Activated B cell treated with CpG ODN at 0.5 μM for 24 hours (primary cell): ENCODE measurements at regions not wholly inside any gene's neighbourhood (a gene's known extent, or its start where the extent isn't known, plus 50 kb on each side); places are given as distances from the start of the nearest gene placed in this dataset.

Experiments used
- ATAC-seq: fragments of 200-7000 bp; cut with Tn5 transposase; one replicate; pipeline ENCODE4 v1.10.0; 2021; ENCODE audit warnings: low read depth, mild to moderate bottlenecking, moderate library complexity
- CTCF ChIA-PET: fragments of 350-600 bp; sonication (Branson Sonifier 250); formaldehyde crosslinking; loops from one replicate; lab custom pipeline; 2021; ENCODE audit warnings: antibody characterized with exemption; lab: Charles Lee
- POLR2A ChIA-PET: fragments of 350-600 bp; sonication (Branson Sonifier 250); formaldehyde crosslinking; loops from one replicate; lab custom pipeline; 2021; ENCODE audit warnings: antibody characterized with exemption; lab: Charles Lee
- DNase-seq: peaks from one replicate; pipeline ENCODE4 v3.0.0; 2022
- H3K27ac Mint-ChIP-seq: one replicate; pipeline ENCODE4 v1.8.0; 2020; ENCODE audit warnings: mixed read lengths
- H3K27me3 Mint-ChIP-seq: one replicate; pipeline ENCODE4 v1.8.0; 2021; ENCODE audit warnings: mixed read lengths
- H3K36me3 Mint-ChIP-seq: one replicate; pipeline ENCODE4 v1.8.0; 2021; ENCODE audit warnings: low read depth, mixed read lengths
- H3K4me1 Mint-ChIP-seq: one replicate; pipeline ENCODE4 v1.8.0; 2021; ENCODE audit warnings: mixed read lengths
- H3K4me3 Mint-ChIP-seq: one replicate; pipeline ENCODE4 v1.8.0; 2020; ENCODE audit warnings: mild to moderate bottlenecking, mixed read lengths
- H3K9me3 Mint-ChIP-seq: one replicate; pipeline ENCODE4 v1.8.0; 2020; ENCODE audit warnings: mixed read lengths
- intact Hi-C: fragments of 100-400 bp; cut with micrococcal nuclease; formaldehyde crosslinking; loops from one replicate; pipeline ENCODE4 v1.15.1; 2024
- TF ChIP-seq, protein P1 (sequence below): fragments of 200-600 bp; IDR thresholded peaks from one replicate; pipeline ENCODE4 v1.8.0; 2022; ENCODE audit warnings: antibody characterized with exemption, mild to moderate bottlenecking

DNA sequence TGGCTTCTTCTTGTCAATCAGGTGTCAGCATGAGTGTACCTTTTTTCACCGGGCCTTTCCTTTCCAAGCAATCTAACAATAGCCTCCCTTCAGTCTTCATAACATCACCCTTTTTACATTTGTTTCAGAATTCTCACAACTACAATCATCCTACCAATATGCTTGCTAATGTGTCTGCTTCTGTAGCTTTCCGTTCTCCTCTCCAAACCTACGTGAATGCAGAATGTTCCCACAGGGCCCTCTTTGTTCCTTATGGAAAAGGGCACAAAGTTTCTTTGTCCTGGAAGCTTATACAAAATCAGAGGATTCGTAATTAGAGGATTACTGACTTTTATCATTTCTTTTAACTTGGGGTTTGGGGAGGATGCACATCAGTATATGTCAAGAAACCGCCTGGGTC is 461.8 kb downstream of the CENPC start:
- Mint-ChIP-seq H3K36me3 (no peaks in the 10 kb centered on the region), H3K4me1 (no peaks in the 10 kb centered on the region), H3K27me3 (no peaks in the 10 kb centered on the region), H3K4me3 (no peak overlapping the region), H3K9me3 (no peaks in the 10 kb centered on the region), H3K27ac (no peak overlapping the region)
- intact Hi-C loops, result no loop called here
- ChIA-PET POLR2A (no interaction called here), CTCF (no interaction called here)
- ATAC-seq (no peak), DNase-seq (no peak)
- TF ChIP-seq, protein P1, sequence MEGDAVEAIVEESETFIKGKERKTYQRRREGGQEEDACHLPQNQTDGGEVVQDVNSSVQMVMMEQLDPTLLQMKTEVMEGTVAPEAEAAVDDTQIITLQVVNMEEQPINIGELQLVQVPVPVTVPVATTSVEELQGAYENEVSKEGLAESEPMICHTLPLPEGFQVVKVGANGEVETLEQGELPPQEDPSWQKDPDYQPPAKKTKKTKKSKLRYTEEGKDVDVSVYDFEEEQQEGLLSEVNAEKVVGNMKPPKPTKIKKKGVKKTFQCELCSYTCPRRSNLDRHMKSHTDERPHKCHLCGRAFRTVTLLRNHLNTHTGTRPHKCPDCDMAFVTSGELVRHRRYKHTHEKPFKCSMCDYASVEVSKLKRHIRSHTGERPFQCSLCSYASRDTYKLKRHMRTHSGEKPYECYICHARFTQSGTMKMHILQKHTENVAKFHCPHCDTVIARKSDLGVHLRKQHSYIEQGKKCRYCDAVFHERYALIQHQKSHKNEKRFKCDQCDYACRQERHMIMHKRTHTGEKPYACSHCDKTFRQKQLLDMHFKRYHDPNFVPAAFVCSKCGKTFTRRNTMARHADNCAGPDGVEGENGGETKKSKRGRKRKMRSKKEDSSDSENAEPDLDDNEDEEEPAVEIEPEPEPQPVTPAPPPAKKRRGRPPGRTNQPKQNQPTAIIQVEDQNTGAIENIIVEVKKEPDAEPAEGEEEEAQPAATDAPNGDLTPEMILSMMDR, result no peak

DNA sequence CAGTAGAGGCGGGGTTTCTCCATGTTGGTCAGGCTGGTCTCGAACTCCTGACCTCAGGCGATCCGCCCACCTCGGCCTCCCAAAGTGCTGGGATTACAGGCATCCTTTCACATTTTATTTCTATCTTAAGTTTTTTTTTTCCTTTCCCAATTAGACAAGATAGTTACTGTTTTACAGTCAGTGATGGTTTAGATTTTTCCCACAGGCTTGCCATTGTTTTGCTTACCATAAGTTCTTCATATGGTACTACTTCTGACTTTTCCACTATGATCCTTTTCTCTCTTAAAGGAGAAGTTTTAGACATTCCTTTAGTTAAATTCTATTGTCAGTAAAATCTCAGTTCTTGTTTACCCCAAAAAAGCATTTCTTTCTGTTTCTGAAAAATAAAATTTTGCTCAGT is 462.6 kb downstream of the CENPC start:
- ATAC-seq (no peak), DNase-seq (no peak)
- no peaks in the 10 kb centered on the region for H3K36me3 Mint-ChIP-seq
- CTCF ChIA-PET, result no interaction called here
- intact Hi-C loops, result no loop called here
- no peaks in the 10 kb centered on the region for H3K27me3 Mint-ChIP-seq
- TF ChIP-seq, protein P1, result no peak
- H3K9me3 Mint-ChIP-seq, result no peaks in the 10 kb centered on the region
- POLR2A ChIA-PET, result no interaction called here
- no peak overlapping the region for H3K27ac Mint-ChIP-seq
- H3K4me1 Mint-ChIP-seq, result no peaks in the 10 kb centered on the region
- no peak overlapping the region for H3K4me3 Mint-ChIP-seq

GRCh38 chr4:67080046-67080557 is 465.2 kb downstream of the CENPC start:
- TF ChIP-seq, protein P1, result no peak
- POLR2A ChIA-PET, result no interaction called here
- H3K9me3 Mint-ChIP-seq, result no peaks in the 10 kb centered on the region
- no peak overlapping the region for H3K27ac Mint-ChIP-seq
- DNase-seq (no peak), ATAC-seq (no peak)
- no peaks in the 10 kb centered on the region for H3K36me3 Mint-ChIP-seq
- CTCF ChIA-PET, result no interaction called here
- H3K4me3 Mint-ChIP-seq, result no peak overlapping the region
- no peaks in the 10 kb centered on the region for H3K27me3 Mint-ChIP-seq
- H3K4me1 Mint-ChIP-seq, result no peaks in the 10 kb centered on the region
- intact Hi-C loops, result no loop called here

DNA sequence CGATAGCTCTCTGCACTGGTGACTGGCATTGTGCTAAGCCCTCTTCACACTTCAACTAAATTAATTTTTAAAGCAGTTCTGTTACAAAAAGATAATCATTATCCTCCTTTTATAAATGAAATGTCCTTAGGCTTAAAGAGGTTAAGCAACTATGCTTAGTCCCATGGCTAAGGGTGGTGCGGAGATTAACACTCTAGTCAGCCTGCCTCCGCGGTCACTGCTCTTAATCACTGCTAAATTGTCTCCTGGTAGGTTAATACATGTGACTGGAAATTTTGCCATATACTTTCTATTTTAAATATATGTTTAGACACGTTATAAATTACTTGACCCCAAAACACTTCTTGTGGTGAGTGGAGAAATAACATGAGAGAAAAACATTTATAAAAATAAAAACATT is 473.7 kb downstream of the CENPC start:
- Mint-ChIP-seq H3K4me1 (no peaks in the 10 kb centered on the region), H3K27ac (no peak overlapping the region), H3K27me3 (no peaks in the 10 kb centered on the region), H3K36me3 (no peaks in the 10 kb centered on the region), H3K4me3 (no peak overlapping the region), H3K9me3 (no peaks in the 10 kb centered on the region)
- no peak for ATAC-seq
- POLR2A ChIA-PET, result no interaction called here
- TF ChIP-seq, protein P1, result no peak
- CTCF ChIA-PET, result no interaction called here
- no peak for DNase-seq
- intact Hi-C loops, result no loop called here

- intact Hi-C loops, result no loop called here
- no peak for ATAC-seq
These were observed 490.0 kb downstream of the CENPC start for GRCh38 chr4:67055319-67055718.

More at GRCh38 chr4:67055319-67055718, 490.0 kb downstream of the CENPC start:
- CTCF ChIA-PET, result no interaction called here
- POLR2A ChIA-PET, result no interaction called here
- Mint-ChIP-seq H3K27me3 (no peaks in the 10 kb centered on the region), H3K9me3 (peaks cover 4% of the 10 kb centered on the region), H3K4me3 (no peak overlapping the region), H3K27ac (no peak overlapping the region), H3K4me1 (no peaks in the 10 kb centered on the region), H3K36me3 (no peaks in the 10 kb centered on the region)
- TF ChIP-seq, protein P1, result no peak
- no peak for DNase-seq
